ENCODE measurements at regions not wholly inside any gene's neighbourhood (a gene's known extent, or its start where the extent isn't known, plus 50 kb on each side); places are given as distances from the start of the nearest gene placed in this dataset.

DNA sequence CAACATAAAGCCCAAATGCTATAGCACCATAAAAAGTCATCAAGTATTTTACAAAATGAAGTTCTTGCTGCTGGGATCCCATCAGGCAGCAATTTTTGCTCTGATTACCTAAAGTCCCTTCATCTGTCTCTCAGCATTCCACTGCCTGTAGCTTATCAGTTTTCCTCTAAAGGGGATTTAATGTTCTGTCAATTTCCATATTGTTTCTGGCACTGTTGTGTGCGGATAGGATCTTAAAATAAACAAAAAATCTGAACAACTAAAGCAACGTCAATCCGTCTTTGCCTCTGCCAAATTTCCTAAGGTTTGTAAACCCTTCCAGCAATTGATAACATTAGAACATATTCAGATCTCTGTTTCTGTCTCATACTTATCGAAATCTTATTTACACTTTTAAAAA is 1126.3 kb upstream of the RAG2 start:
- intact Hi-C loops (cut with micrococcal nuclease): no loop called here
- no CpG with 5 or more reads among the region's 4 CpGs for WGBS (ENCODE audit: insufficient coverage)
- DNase-seq: no peak
- Histone ChIP-seq H3K36me3 (replicated peaks in 1 of 2; ENCODE audit: control insufficient read depth in 1 of 2, insufficient read depth in 2 of 2, low read length in 2 of 2) (no peaks in the 10 kb centered on the region), H4K20me1 (ENCODE audit: insufficient read depth, low read length) (no peaks in the 10 kb centered on the region), H3K4me1 (ENCODE audit: control insufficient read depth in 1 of 2, insufficient read depth in 2 of 2, low read length in 2 of 2) (no peaks in the 10 kb centered on the region), H3K79me2 (ENCODE audit: insufficient read depth, low read length) (no peaks in the 10 kb centered on the region), H3K9me3 (replicated peaks in 1 of 2; ENCODE audit: control insufficient read depth in 1 of 2, insufficient read depth in 1 of 2, low read length in 2 of 2) (no peaks in the 10 kb centered on the region), H3K4me2 (replicated peaks; ENCODE audit: extremely low read depth, low read length, poor library complexity, severe bottlenecking) (no peak overlapping the region), H3K9ac (ENCODE audit: insufficient read depth, low read length, poor library complexity, severe bottlenecking) (no peak overlapping the region), H3K4me3 (replicated peaks in 1 of 3; ENCODE audit: low read depth in 2 of 3, low read length in 3 of 3) (no peak overlapping the region), H2AFZ (ENCODE audit: insufficient read depth, low read depth, low read length, poor library complexity, severe bottlenecking) (no peak overlapping the region), H3K27ac (ENCODE audit: low read depth in 1 of 2, low read length in 2 of 2) (no peak overlapping the region), H3K27me3 (ENCODE audit: control insufficient read depth in 2 of 2, insufficient read depth in 2 of 2, low read length in 2 of 2) (no peaks in the 10 kb centered on the region)
- H3K36me3 Mint-ChIP-seq: no peaks in the 10 kb centered on the region
- no peaks in the 10 kb centered on the region for H3K4me1 Mint-ChIP-seq
- TF ChIP-seq, protein P1, sequence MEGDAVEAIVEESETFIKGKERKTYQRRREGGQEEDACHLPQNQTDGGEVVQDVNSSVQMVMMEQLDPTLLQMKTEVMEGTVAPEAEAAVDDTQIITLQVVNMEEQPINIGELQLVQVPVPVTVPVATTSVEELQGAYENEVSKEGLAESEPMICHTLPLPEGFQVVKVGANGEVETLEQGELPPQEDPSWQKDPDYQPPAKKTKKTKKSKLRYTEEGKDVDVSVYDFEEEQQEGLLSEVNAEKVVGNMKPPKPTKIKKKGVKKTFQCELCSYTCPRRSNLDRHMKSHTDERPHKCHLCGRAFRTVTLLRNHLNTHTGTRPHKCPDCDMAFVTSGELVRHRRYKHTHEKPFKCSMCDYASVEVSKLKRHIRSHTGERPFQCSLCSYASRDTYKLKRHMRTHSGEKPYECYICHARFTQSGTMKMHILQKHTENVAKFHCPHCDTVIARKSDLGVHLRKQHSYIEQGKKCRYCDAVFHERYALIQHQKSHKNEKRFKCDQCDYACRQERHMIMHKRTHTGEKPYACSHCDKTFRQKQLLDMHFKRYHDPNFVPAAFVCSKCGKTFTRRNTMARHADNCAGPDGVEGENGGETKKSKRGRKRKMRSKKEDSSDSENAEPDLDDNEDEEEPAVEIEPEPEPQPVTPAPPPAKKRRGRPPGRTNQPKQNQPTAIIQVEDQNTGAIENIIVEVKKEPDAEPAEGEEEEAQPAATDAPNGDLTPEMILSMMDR (IDR thresholded peaks at IDR 0.05): no peak
- H3K9me3 Mint-ChIP-seq: peaks cover 0 to 4% (median 0%) of the 10 kb centered on the region in 7 donors
- no peak overlapping the region for H3K4me3 Mint-ChIP-seq
- no peak overlapping the region for H3K27ac Mint-ChIP-seq
- H3K27me3 Mint-ChIP-seq (ENCODE audit: low read depth in 3 of 3): no peaks in the 10 kb centered on the region

DNA sequence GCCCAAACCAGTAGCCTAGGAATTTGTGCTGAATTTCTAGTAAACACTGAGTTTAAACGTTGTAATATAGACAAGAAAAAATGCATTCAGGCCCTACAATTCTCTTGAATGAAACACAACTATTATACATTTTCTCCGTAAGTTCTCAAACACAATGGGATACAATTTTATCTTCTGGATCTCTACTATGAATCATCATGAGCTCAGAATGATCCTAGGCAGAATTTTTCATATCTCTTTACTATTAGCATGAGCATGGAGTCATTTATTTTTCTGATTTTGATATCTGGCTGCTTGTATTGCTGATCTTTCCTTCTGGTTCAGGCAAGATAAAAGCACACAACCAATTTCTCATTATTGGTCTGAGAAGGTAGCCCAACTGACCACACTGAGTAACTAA is 1123.4 kb upstream of the RAG2 start:
- Mint-ChIP-seq H3K27ac (no peak overlapping the region), H3K4me3 (no peak overlapping the region), H3K4me1 (no peaks in the 10 kb centered on the region), H3K9me3 (peaks cover 0 to 3% (median 0%) of the 10 kb centered on the region in 7 donors), H3K36me3 (no peaks in the 10 kb centered on the region), H3K27me3 (ENCODE audit: low read depth in 3 of 3) (no peaks in the 10 kb centered on the region)
- Histone ChIP-seq H3K27me3 (ENCODE audit: control insufficient read depth in 2 of 2, insufficient read depth in 2 of 2, low read length in 2 of 2) (no peaks in the 10 kb centered on the region), H3K9me3 (replicated peaks in 1 of 2; ENCODE audit: control insufficient read depth in 1 of 2, insufficient read depth in 1 of 2, low read length in 2 of 2) (no peaks in the 10 kb centered on the region), H3K36me3 (replicated peaks in 1 of 2; ENCODE audit: control insufficient read depth in 1 of 2, insufficient read depth in 2 of 2, low read length in 2 of 2) (no peaks in the 10 kb centered on the region), H4K20me1 (ENCODE audit: insufficient read depth, low read length) (no peaks in the 10 kb centered on the region), H2AFZ (ENCODE audit: insufficient read depth, low read depth, low read length, poor library complexity, severe bottlenecking) (no peak overlapping the region), H3K27ac (ENCODE audit: low read depth in 1 of 2, low read length in 2 of 2) (no peak overlapping the region), H3K79me2 (ENCODE audit: insufficient read depth, low read length) (no peaks in the 10 kb centered on the region), H3K4me2 (replicated peaks; ENCODE audit: extremely low read depth, low read length, poor library complexity, severe bottlenecking) (no peak overlapping the region), H3K4me1 (ENCODE audit: control insufficient read depth in 1 of 2, insufficient read depth in 2 of 2, low read length in 2 of 2) (no peaks in the 10 kb centered on the region), H3K4me3 (replicated peaks in 1 of 3; ENCODE audit: low read depth in 2 of 3, low read length in 3 of 3) (no peak overlapping the region), H3K9ac (ENCODE audit: insufficient read depth, low read length, poor library complexity, severe bottlenecking) (no peak overlapping the region)
- intact Hi-C loops (cut with micrococcal nuclease): no loop called here
- WGBS (ENCODE audit: insufficient coverage): no CpG with 5 or more reads among the region's 2 CpGs
- no peak for DNase-seq
- TF ChIP-seq, protein P1 (IDR thresholded peaks at IDR 0.05): no peak
